HG03159 (cell line): ENCODE measurements at regions not wholly inside any gene's neighbourhood (a gene's known extent, or its start where the extent isn't known, plus 50 kb on each side); places are given as distances from the start of the nearest gene placed in this dataset.
"Not testable (repeated sequence)": the region's sequence is repeated elsewhere in the genome, so short reads cannot be mapped to it uniquely, and the experiment has no call there.

Experiments
- ATAC-seq: cut with Tn5 transposase; IDR thresholded peaks from one replicate; pipeline ENCODE4 v1.9.1; 2021; ENCODE audit warnings: mild to moderate bottlenecking, moderate library complexity; ENCODE audit not compliant: unreplicated experiment

DNA sequence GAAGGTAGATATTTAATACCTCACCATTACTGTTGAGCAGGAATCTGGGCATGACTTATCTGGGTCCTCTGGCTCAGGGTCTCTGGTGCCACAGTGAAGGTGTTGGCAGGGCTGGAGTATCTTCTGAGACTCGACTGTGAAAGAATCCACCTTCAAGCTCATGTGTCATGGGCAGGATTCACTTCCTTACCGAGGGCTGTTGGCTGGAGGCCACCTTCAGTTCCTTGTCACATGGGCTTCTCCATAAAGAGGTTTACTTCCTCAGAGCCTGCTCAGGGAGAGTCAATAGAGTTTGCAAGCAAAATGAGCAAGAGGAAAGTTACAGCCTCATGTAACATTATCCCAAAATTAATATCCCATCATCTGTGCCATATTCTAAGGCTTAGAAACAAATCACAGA, 459.5 kb downstream of the NR2F2 start:
- no peak for ATAC-seq

DNA sequence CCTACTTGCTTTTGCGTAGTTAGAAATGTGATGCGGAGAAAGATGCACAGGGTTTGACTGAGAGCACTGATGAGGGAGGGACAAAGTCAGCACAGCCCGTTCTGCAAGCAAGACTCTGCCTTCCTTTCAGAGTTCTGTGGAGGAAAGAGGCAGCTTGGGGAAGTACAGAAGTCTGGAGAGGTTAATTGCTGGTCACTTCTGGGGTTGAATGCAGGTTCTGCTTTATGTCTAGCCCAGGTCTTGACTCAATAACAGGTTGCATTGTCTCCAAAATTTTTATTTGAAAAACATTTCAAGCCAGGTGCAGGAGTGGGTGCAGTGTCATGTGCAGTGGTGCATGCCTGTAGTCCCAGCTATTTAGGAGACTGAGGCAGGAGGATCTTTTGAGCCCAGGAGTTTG, 461.7 kb downstream of the NR2F2 start:
- ATAC-seq, result no peak

DNA sequence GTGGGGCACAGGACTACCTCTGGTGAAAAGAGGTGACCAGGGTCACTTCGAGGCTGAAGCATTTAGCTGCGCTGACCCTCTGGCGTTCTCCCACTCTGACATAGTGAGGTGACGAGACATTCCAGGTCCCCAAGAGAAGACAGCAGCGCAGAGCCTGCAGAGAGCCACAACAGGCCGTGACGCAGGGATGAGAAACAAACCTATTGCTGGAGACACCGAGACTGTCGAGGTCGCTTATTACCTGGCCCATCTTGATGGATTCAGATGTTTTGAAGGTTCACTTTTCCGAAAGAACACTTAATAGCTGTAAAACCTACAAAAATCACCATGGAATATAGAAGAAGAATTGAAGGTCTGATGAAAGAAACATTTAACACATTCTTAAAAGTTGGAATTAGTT, 466.3 kb downstream of the NR2F2 start:
- no peak for ATAC-seq

DNA sequence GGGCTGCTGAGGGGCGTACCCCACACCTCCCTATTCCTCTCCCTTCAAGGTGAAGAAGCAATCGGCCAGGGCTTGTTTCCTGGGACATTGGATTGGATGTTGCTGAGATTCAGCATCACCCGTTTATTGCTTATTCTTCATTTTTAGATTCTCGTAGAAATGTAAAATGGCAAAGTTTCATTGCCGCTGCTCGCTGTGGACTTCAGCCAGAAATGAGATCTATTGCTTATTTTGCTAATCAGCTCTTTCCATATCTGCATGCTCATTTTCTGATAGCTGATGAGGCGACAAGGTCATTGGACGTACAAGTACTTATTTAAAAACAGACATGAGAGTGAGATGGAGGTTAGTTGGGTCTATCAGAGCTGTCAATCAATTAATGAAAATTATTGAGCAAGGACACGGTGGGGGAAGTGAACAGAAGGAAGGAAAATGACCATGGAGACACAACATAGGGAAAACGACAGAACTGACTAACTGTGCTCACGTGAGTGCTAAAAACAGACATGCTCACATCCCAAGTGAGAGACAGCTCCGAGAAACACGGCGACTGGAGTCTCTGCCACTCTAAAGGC, 471.2 kb downstream of the NR2F2 start:
- no peak for ATAC-seq

DNA sequence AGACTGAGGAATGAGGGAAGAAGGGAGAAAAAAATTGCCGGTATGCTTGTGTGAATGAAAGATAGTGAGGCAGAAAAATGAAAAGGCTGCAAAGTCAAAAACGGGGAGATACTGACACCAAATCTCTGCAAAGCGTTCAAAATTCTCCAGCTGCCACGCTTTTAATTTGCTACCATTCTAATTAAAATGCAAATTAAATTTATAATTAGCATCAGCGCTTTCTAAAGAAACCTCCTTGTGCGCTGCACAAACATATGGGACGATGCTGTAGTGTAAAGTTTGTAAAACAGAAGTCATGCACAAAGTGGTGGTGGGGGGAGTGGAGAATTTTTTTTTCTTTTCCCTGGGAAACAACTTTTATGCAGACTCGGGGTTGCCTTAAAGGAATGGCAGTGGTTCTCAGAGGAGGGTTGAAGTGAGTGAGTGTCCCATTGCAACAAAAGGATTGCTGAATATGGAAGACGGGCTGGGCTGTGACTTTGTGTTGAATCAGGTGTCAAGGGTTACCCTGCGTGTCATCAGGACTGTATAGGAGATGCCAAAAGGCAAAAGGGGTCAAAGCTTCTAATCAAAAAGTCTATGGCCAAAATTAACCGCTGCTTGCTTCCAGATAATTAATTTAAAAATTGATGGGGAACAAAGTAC, 472.2 kb downstream of the NR2F2 start:
- ATAC-seq, result no peak

DNA sequence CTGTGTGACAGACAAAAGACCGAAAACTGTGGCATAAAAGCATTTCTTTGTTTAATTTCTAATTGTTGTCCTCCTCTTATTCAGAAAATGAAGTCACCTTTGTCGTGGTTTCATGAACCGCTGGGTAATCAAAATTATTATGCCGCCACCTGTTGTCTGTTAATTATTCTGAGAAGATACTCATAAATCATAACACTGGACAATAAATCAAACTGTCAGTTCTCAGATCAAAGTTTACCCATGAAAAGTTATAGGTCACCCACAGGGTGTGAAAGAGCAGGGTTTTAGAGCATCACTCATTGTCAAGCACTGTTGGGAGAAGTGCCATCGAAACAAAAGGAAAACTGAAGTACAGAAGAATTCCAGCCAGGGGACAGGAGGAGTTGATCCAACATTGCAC, 474.3 kb downstream of the NR2F2 start:
- no peak for ATAC-seq

DNA sequence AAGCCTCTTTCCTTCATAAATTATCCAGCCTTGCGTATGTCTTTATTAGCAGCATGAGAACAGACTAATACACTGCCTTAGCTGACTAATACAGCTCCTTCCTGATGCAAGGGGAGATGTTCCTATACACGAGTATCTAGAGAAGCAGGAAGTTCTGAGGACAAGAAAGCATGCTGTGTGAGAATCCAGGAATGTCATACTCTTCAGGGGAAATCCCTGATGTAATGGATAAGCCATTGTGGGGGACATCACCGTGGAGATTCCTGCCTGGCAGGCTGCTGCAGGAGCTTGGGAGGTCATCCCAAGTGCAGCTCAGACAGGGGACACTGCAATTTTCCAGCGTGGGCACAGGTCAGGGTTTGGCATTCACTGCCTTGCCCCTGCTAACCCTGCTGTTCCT, 476.9 kb downstream of the NR2F2 start:
- no peak for ATAC-seq

DNA sequence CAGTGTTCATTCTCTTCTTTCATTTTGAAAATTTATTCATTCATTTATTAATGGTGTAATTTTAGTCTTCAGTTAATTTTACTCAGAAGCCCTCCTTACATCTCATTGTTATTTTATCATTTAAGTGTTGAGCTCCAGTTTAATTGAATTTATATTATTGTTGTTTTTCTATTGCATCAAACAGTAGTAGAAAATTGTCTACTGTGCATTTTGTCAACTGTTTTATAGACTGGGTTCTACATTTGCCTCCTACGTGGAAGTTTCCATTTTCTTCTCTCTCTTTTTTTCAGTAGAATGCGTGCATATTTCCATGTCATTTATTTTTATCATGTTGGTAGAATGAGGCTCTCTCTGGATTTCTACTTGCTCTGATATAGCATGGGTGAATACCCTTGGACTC, 487.4 kb downstream of the NR2F2 start:
- no peak for ATAC-seq

DNA sequence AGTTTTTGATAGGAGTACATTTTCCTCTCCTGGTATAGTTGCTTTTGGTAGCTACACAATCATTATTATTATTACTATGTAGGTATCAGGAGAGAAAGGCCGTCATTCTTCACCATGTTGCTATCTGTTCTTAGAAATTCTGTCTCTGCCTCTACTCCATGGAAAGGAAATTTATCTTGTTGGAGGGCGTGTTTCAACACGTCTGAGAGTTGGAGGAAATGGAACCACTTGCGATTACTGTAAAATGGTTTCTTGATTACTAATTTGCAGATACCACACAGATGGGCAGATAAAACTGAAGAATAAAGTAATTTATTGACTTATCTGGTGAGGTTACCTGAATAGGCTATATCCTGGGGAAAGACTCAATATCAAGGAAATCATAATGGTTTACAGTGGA, 488.4 kb downstream of the NR2F2 start:
- no peak for ATAC-seq

DNA sequence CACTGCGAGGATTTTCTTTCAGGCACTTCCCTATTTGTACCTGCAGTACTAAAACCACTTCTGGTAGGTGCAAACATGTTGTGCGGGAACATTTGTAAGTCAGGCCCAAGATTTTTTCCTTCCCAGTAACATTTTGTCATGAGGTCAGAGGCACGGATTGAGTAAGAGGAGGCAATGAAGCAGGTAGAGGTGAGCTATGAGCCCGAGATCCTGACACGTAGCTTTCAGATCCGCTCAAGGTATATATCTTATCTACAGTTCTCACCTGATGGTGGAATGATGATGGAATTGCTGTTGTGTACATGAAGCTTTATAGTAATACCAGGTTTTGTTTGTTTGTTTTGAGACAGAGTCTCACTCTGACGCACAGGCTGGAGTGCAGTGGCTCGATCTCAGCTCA, 497.5 kb downstream of the NR2F2 start:
- ATAC-seq, result no peak

DNA sequence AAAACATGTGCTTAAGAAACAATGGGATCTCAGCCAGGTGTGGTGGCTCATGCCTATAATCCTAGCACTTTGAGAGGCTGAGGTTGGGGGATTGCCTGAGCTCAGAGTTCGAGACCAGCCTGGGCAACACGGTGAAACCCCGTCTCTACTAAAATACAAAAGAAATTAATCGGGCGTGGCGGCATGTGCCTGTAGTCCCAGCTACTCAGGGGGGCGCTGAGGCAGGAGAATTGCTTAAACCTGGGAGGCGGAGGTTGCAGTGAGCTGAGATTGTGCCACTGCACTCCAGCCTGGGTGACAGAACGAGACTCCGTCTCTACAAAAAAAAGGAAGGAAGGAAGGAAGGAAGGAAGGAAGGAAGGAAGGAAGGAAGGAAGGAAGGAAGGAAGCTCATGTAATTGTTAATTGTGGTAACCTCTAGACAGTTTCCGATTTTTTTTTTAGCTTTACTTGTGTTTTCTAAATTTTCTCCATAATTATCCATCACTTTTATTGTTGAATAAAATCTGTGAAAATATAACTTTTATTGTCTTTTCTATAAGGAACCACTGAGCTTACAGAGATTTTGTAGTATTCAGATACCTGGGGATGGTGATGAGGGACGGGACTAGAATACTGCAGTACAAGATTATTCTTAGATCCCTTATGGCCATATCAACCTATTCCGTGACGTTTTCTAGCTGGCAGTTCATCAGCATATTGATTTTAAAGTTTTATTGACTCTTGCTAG, 506.9 kb downstream of the NR2F2 start:
- no peak for ATAC-seq

DNA sequence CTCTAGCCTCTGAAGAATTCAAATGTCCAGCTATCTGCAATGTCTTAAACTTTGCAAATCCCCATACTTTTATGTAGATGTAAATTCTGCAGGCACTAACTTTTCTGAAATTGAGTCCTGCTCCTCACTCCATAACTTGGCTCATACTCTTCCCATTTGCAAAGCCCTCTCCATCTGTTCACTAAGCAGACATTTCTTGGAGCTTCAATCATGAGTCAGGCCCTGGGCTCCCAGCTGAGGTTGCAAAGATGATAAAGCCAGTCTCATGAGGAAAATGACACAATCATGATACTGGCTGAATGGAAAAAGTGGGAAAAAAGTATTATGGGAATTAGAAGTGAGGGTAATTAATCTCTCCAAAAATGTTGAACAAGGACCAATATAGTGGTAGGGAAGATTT, 507.6 kb downstream of the NR2F2 start:
- ATAC-seq, result no peak

DNA sequence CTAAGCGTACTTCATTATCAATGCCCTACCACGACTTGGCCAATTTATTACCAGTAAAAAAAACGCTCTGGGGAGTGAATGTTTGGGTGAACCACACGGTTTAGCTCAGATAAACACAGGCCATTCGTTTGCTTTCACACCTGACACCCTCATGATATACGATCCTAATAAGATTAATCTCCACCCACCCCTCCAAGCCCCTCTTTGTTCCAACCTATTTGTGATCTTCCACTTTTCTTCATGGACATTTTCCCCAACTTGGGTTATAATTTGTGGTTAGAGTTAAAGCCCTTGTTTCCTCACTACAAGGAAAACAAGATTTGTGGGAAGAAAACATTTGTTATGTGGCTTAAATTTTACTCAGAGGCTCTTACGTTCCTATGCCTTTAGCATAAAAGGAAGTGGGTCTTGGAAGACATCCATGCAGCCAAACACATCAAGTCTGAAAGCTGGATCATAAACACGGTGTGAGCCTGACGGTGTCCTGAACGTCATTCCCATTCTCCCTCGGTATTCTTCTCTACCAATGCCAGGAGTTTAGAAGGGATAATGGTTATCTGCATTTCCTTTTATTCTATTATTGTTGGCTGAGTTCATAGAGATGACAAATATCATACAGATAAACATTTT, 518.9 kb downstream of the NR2F2 start:
- ATAC-seq, result no peak

DNA sequence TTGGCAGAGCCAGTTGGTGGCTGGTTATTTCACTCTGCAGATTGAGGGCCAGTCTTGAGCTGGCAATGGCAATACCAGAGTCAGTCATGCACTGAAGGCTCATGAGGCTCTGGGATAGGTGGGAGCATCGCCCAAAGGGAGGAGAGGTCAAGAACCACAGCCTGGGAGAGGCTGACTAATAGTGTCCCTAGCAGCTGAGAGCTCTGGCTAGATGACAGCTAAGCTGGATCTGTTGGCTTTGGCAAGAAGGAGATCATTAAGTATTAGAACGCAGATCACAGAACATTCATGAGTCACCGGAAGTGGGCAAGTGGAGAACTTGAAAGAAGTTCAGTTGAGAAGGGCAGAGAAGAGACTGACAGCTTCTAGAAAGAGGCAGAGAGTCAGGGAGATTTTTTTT, 521.1 kb downstream of the NR2F2 start:
- ATAC-seq, result no peak

DNA sequence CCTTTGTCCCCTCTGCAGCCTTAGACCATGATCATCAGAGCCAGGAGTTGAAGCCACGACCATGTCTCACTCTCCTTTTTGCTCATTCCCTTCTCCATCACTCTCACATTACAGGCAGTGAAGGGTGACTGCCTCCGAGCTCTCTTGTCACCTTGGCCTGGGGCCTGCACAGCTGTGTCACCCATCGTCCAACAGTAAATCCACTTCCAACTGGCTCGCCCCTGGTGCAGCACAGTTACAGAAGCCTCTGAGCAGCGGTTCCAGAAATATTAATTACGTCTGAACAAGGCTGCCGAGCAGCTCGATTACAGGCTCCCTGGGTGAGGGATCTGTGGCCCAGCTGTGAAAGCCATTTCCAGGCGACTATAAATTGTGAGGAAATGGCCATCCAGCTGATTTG, 528.2 kb downstream of the NR2F2 start:
- no peak for ATAC-seq

DNA sequence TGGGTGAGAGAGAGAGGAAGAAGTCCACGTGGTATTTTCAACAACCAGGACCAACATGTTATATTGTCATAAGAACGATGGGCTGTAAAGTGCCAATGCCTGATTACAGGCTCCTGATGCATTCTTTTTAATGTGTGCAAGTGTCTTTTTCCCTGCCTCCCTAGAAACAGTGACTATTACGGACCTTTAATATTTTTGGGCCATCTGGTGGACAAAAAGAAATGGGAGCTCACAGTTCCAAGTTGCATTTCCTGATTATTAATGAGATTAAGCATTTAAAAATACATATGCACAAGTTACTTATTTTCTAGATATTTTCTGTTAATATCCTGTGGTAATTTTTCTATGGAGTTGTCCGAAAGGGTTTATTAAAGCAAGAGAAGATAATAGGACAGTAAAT, 530.2 kb downstream of the NR2F2 start:
- no peak for ATAC-seq

DNA sequence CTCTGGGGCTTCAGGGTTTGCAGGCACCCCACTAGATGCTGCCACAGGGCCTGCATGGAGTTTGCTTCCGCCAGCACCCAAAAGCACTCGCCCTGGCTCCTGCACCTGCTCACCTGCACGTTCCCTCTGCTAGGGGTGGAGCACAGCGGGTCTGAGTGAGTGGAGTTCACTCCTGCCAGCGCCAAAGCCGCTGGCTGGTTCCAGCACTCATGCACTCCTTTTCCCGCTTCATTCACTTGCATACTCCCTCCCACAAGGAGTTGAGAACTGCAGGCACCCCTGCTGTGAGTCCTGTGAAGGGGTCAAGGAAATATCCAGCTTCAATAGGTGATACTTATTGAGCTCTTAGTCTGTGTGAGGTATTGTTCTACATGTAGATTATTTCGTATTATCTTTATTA, 537.5 kb downstream of the NR2F2 start:
- no peak for ATAC-seq

DNA sequence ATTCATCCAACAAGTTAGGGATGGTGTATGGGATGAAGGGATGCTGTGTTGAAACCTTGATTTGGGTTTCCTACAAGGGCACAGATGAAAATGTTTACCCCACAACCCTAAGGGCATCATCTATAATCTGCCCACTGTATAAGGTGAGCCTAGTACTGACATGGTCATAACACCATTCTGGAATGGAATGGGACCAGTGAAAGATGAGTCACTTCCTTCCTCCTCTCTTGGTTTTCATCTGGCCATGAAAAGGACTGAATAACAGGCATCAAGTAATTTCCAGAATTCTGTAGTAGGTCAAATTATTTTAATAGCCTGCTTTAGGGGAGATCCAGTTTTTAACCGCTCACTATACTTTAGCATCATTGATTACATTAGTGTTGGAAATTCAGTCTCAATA, 538.6 kb downstream of the NR2F2 start:
- no peak for ATAC-seq

DNA sequence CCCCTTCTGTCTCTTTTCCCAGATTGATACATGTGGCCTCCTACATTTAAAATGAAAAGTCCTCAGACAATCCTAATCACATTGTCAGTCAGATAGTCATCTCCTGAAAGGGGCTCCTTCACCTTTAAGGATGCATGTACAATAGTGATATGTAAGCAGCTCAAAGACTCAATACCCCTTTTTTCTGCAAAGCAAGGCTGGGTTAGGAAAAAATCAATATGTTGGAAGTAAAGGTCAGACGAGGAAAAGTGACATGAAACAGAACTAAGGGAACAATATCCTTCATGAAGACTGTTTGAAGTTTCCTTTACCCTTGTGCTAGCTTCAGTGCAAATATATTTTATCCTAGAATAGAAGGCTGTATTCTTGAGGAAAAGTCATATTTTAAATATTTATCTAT, 539.3 kb downstream of the NR2F2 start:
- no peak for ATAC-seq

DNA sequence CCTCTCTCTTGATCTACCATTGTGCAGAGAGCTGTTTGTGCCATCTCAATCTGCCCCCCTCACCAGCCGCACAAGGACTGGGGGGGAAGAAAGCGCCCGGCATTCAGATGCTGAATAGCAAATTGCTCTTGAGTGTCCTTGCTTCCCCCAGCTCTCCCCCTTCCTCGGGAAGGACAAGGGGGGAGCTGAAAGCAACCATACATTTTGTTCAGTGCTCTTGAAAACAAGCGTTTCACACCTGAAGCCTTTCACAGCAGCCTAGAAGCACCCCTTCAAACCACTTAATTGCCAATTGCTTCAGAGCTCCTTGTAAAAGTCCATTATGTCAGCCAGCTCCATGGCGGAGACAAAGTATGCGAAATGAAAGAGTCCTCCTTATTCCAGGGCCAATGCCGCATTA, 540.1 kb downstream of the NR2F2 start:
- ATAC-seq, result no peak

DNA sequence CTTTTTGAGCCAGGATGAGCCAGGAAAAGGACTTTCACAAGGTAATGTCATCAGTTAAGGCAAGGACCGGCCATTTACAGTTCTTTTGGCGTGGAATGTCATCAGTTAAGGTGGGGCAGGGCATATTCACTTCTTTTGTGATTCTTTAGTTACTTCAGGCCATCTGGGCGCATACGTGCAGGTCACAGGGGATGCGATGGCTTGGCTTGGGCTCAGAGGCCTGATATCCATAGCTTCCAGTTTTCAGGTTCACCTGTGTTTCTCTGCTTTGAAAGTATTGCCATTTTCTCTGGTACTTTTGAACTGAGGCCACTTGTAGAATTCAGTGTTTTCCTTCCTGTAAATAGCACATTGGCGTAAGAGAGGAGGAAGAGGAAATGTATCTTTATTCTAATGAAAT, 546.9 kb downstream of the NR2F2 start:
- ATAC-seq, result not testable (repeated sequence)

DNA sequence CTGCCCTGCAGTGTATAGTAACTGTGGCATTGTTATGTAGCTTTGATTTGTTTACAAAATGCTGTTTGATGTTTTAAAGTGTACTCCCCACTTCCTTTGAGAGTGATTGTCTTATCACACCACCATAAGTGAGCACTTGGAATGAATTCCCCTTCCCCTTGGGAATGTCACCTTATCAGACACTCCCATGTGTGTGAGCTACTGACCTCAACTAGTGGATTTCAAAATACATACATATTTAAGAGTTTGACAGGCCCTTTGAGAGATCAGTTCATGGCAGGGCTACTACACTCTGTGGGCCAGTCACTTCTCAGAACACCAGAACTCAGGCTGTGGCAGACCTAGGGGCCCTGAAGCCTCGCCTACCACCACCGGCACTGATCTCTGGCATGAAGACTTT, 547.6 kb downstream of the NR2F2 start:
- ATAC-seq, result no peak
